HG03103 (cell line): ENCODE measurements at regions not wholly inside any gene's neighbourhood (a gene's known extent, or its start where the extent isn't known, plus 50 kb on each side); places are given as distances from the start of the nearest gene placed in this dataset.
"Not testable (repeated sequence)": the region's sequence is repeated elsewhere in the genome, so short reads cannot be mapped to it uniquely, and the experiment has no call there.

Experiments
- ATAC-seq: cut with Tn5 transposase; IDR thresholded peaks from one replicate; pipeline ENCODE4 v1.9.1; 2021; ENCODE audit warnings: low read depth; ENCODE audit not compliant: unreplicated experiment

GRCh38 chr18:30839056-30839561 is 203.4 kb downstream of the DSC3 start:
- ATAC-seq: not testable (repeated sequence)

- no peak for ATAC-seq
Measured at GRCh38 chr18:30828700-30829099, 213.8 kb downstream of the DSC3 start.

- ATAC-seq: no peak
Measured at GRCh38 chr18:30819619-30820018, 222.9 kb downstream of the DSC3 start.

- no peak for ATAC-seq
Measured at GRCh38 chr18:30814446-30814845, 228.1 kb downstream of the DSC3 start.

- no peak for ATAC-seq
Measured at GRCh38 chr18:30811580-30811979, 231.0 kb downstream of the DSC3 start.

- no peak for ATAC-seq
Measured at GRCh38 chr18:30810580-30810979, 232.0 kb downstream of the DSC3 start.

- ATAC-seq: no peak
Measured at GRCh38 chr18:30806823-30807222, 235.7 kb downstream of the DSC3 start.

GRCh38 chr18:30800800-30801199 is 241.7 kb downstream of the DSC3 start:
- ATAC-seq: no peak

- no peak for ATAC-seq
Measured at GRCh38 chr18:30792051-30792450, 250.5 kb downstream of the DSC3 start.

- not testable (repeated sequence) for ATAC-seq
Measured at GRCh38 chr18:30788411-30788991, 254.0 kb downstream of the DSC3 start.

GRCh38 chr18:30787410-30787809 is 255.1 kb downstream of the DSC3 start:
- ATAC-seq: no peak

- ATAC-seq: no peak
Measured at GRCh38 chr18:30781601-30782000, 260.9 kb downstream of the DSC3 start.

- no peak for ATAC-seq
Measured at GRCh38 chr18:30775629-30776028, 266.9 kb downstream of the DSC3 start.

- not testable (repeated sequence) for ATAC-seq
Measured at GRCh38 chr18:30772170-30772569, 270.4 kb downstream of the DSC3 start.

GRCh38 chr18:30766053-30766452 is 276.5 kb downstream of the DSC3 start:
- ATAC-seq: no peak

GRCh38 chr18:30765247-30765646 is 277.3 kb downstream of the DSC3 start:
- no peak for ATAC-seq

GRCh38 chr18:30763902-30764350 is 278.6 kb downstream of the DSC3 start:
- ATAC-seq: no peak

- ATAC-seq: no peak
Measured at GRCh38 chr18:30754846-30755245, 287.7 kb downstream of the DSC3 start.

- no peak for ATAC-seq
Measured at GRCh38 chr18:30748541-30748940, 294.0 kb downstream of the DSC3 start.

- ATAC-seq: no peak
Measured at GRCh38 chr18:30746224-30746623, 296.3 kb downstream of the DSC3 start.

- ATAC-seq: no peak
Measured at GRCh38 chr18:30743033-30743432, 299.5 kb downstream of the DSC3 start.

- no peak for ATAC-seq
Measured at GRCh38 chr18:30730915-30731314, 311.6 kb downstream of the DSC3 start.

GRCh38 chr18:30727849-30728248 is 314.7 kb downstream of the DSC3 start:
- no peak for ATAC-seq
